ENCODE measurements at regions not wholly inside any gene's neighbourhood (a gene's known extent, or its start where the extent isn't known, plus 50 kb on each side); places are given as distances from the start of the nearest gene placed in this dataset.

DNA sequence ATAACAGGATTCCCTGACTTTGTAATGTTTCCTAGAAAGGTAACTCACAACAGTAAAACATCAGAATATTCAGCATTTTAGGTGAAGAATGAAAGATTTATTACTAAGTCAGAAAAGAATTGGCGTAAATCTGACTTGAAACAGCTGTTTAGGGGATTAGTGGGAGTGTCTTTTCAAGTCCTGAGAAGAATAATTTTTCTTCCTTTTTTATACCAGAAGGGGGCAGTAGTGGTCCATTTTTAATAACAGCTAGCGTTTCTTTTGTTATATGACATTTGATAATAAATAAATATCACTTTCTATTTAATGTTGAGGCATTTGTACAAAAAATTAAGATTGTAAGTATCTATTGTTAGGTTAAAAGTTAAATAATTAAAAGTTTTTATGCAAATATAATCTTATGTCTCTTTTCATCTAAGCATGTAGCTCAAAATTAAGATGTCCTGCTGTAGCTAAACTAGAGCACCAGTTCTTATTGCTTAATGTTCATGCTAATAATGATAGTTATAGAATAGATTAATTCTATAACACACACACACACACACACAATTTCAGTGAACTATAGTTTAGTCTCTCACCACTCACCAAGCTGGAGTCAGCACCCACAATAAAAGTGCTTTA, 258.7 kb upstream of the ARRDC3 start:
- no peak overlapping the region for H3K27ac ChIP-seq
- H3K4me3 ChIP-seq, result no peak overlapping the region
- no peak for DNase-seq (ENCODE audit: low spot score)
- TF ChIP-seq, protein P1, sequence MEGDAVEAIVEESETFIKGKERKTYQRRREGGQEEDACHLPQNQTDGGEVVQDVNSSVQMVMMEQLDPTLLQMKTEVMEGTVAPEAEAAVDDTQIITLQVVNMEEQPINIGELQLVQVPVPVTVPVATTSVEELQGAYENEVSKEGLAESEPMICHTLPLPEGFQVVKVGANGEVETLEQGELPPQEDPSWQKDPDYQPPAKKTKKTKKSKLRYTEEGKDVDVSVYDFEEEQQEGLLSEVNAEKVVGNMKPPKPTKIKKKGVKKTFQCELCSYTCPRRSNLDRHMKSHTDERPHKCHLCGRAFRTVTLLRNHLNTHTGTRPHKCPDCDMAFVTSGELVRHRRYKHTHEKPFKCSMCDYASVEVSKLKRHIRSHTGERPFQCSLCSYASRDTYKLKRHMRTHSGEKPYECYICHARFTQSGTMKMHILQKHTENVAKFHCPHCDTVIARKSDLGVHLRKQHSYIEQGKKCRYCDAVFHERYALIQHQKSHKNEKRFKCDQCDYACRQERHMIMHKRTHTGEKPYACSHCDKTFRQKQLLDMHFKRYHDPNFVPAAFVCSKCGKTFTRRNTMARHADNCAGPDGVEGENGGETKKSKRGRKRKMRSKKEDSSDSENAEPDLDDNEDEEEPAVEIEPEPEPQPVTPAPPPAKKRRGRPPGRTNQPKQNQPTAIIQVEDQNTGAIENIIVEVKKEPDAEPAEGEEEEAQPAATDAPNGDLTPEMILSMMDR (IDR thresholded peaks at IDR 0.05), result peak; percentile 27

DNA sequence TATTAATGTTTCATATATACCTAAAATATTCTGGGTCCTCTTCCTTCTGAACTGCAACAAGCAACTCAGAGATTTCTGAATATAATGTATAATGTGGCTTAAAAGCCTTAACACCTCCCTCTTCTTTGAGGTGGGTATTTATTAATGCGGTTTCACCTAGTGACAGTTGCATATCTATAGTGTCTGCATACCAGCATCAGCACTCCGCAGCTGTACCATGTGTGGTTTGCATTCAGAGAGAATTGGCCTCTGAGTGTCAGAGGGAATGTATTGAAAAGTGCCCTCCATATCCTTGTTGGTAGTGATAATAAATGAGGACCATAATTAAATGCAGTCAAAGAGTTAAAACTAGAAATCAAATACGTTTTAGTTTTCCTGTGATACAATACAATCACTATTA, 256.6 kb upstream of the ARRDC3 start:
- no peak overlapping the region for H3K27ac ChIP-seq
- no peak overlapping the region for H3K4me3 ChIP-seq
- no peak for DNase-seq (ENCODE audit: low spot score)
- TF ChIP-seq, protein P1 (IDR thresholded peaks at IDR 0.05), result no peak

DNA sequence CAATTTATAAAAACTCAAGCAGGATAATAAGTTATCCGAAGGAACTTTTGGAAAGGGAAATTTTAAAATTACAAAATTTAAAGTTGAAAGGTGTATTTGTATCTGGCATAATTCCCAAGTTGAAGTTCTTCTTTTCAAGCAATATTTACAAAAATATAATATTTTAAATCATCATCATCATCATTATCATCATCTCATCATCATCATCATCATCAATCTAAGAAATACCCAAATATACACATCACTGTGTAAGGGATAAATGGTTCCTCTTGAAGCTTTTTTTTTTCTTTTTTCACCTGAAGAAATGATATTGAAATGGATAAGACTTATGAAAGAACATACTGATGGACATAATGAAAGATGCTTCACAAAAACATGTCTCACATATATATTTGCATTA, 254.9 kb upstream of the ARRDC3 start:
- H3K4me3 ChIP-seq, result no peak overlapping the region
- TF ChIP-seq, protein P1 (IDR thresholded peaks at IDR 0.05), result no peak
- no peak for DNase-seq (ENCODE audit: low spot score)
- no peak overlapping the region for H3K27ac ChIP-seq

DNA sequence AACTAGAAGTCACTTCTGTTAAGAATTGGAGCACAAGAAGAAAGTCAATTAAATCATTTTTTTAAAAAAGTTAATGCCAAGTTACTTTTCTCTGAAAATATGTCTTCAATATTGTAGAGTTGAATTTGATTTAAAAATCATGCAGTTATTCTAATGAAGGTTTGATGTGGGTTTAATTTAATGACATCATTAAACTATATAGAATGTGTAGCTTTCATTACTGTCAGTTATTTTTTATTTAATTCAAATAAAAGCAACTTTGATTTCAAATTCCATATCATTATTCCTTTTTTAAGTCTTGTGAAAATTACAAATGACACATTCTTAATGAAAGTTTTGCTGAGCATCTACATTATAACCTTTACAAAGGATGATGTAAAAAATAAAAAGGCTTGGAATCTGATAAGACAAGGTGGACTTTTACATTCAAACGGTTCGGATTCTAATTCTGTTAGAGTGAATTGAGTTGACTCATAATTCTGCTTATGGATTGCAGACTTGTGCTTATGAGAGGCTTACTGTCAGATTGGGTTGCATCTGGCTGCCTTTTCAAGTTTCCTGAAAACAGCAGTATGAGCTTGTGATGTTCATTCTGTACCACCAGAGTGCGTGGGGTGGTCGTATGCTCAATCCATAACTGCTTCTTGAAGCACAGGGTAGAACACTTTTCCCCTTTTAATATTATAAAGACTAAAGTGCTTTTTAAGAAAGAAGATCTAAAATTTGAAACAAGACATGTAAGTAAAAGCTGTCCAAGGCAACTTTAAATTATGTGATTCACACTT, 253.0 kb upstream of the ARRDC3 start:
- DNase-seq (ENCODE audit: low spot score), result no peak
- TF ChIP-seq, protein P1 (IDR thresholded peaks at IDR 0.05), result no peak
- Histone ChIP-seq H3K27ac (no peak overlapping the region), H3K4me3 (no peak overlapping the region)

DNA sequence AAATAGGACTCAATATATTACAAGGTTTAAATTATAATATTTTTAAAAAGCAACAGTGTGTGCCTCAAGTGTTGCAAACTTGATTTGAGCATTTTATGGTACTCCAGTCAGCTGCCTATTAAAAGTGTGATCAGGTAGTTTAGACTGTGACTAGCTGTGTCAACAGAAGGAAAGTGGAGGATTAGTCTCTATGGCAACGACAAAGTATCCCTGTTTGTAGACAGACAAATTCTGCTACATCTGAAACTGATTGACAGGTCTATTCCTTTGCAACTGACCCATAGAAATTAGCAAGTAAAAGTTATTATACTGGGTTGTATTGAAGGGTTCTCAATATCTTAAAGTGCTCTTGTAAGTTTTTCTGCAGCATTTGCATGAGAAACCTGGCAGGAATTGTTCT, 249.8 kb upstream of the ARRDC3 start:
- TF ChIP-seq, protein P1 (IDR thresholded peaks at IDR 0.05), result no peak
- Histone ChIP-seq H3K4me3 (no peak overlapping the region), H3K27ac (no peak overlapping the region)
- DNase-seq (ENCODE audit: low spot score), result no peak

DNA sequence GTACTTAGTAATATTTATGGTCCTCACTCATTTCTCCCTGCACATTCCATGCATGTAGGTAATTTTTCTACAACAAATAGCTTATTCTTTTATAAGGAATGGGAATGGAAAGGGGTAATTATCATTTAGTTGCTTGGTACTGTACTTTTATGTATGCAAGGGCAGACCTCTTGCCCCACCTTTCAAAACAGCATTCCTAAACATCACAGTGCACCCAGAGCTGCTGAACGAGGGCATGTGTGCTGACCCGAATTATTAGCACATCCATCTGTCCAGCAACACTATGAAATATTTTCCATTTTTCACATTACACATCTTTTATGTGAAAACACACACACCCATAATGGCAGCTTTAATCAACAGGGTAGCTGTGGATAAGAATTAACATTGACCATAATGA, 228.6 kb upstream of the ARRDC3 start:
- no peak for DNase-seq (ENCODE audit: low spot score)
- Histone ChIP-seq H3K4me3 (no peak overlapping the region), H3K27ac (no peak overlapping the region)
- TF ChIP-seq, protein P1 (IDR thresholded peaks at IDR 0.05), result no peak

DNA sequence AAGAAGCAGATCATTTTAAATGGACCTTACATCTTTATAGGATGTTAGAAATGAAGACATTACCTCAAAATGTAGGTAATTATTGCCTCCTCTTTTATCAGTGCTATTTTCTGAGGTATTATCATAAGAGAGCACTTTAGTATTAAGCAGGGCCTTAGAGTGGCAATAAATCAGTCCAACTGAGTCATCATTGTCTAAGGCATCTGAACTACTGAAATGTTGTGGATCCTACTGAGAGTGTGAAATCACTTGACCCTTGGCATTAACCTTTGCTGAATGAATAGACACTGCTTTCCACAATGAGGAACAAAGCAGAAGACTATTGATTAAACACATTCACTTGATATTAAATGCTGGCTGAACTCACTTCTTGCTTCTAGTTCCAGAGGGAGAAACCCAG, 224.6 kb upstream of the ARRDC3 start:
- Histone ChIP-seq H3K4me3 (no peak overlapping the region), H3K27ac (no peak overlapping the region)
- TF ChIP-seq, protein P1 (IDR thresholded peaks at IDR 0.05), result no peak
- no peak for DNase-seq (ENCODE audit: low spot score)
